Erythroblast (primary cell): ENCODE measurements at regions not wholly inside any gene's neighbourhood (a gene's known extent, or its start where the extent isn't known, plus 50 kb on each side); places are given as distances from the start of the nearest gene placed in this dataset.

Experiments used
- GATA1 ChIP-seq: IDR thresholded peaks from 2 replicates; pipeline ENCODE4 v1.6.1; 2011; ENCODE audit warnings: low read depth, mild to moderate bottlenecking, control low read depth, low read length, moderate library complexity
- POLR2A ChIP-seq: IDR thresholded peaks from 2 replicates; pipeline ENCODE4 v1.6.1; 2011; ENCODE audit warnings: mild to moderate bottlenecking, low read length

DNA sequence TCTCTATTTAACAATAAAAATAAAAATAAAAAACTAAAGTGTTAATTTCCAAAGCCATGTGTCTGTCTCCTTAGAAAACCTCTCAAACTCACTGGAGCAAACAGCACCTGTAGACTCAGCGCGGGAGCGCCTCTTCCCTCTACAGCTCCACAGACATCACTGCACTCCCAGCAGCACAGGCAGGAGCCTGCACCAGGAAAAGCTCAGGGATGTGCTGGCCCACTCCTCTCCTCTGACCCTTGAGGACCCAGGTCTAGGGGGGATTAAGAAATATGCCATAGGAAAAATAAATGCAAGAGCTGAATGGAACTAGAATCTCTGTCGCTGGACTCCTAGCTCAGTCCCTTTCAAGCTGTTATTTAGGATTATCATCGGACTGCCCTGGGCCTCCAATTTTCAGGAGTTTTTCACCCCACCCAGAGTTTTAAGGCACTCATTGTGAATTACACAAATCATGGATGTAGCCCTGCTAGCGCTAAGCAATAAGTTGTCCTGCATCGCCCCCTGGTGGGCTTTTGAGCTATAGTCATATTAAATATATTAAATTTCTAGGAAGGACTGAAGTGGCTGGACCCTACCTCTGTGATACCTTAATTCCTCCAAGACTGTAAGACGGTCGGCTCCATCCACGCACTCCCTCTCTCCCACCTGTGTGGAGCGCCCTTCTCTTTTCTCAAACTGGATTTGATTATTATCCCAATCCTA is 333.9 kb downstream of the UQCRFS1 start:
- no peak for TF ChIP-seq POLR2A
- no peak for TF ChIP-seq GATA1
